Femur (tissue), 1 donor: ENCODE measurements at regions not wholly inside any gene's neighbourhood (a gene's known extent, or its start where the extent isn't known, plus 50 kb on each side); places are given as distances from the start of the nearest gene placed in this dataset.

Source experiments
- DNase-seq: peaks from one replicate; pipeline ENCODE4 v3.0.0-alpha.2; 2017

DNA sequence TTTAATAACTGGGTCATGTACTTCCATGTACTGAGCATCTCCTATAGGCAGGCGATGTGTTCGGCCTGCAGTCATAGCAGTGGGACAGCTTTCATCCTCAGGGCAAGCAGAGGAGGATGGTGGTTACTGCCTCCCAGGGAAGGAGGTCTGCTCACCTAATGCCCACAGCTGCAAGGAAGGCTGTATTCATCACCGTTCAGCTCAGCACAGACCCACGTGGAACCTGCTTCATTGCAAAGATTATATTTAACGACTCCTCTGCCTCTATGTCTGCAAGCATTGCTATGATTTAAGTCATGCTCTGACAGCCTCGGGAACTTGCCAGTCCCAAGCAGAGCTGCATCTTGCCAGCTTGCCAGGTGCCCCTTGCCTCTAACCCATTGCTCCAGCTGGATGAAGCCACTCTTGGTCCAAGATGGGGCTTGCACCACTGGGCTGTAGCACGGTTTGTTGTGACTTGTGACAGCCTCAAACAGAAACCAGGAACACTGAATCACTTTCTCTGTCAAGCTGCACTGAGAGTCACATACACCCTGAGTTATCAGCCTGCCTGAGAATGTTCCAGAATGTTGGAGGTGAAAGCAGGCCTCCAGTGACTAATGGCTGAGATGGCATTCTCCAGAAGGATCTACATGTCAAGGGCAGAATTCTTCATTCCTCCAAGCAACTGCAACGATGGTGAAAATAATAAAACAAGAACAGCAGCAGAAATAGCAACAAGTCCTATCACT, 651.1 kb upstream of the ID2 start:
- no peak for DNase-seq

- no peak for DNase-seq
Measured at GRCh38 chr2:8031370-8031769, 650.5 kb upstream of the ID2 start.

- DNase-seq = no peak
Measured at GRCh38 chr2:8033546-8034096, 648.2 kb upstream of the ID2 start.

DNA sequence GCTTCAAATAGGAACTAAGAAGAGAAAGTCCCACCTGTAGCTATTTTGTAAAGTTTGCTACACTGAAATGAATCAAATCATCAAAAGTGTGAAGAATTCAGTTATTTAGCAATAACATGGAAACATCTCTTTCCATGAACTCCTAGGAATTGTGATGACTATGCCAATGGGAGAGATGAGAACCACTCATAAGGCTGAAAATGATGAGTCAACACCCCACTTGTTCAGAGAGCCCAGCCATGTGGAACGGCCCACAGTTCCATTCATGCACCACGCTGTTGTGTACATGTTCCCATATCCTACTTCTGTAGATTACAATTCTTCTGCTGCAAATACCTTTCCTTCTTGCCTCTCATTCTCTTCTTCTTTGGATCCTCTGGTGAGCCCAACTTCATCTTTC, 645.5 kb upstream of the ID2 start:
- no peak for DNase-seq

DNA sequence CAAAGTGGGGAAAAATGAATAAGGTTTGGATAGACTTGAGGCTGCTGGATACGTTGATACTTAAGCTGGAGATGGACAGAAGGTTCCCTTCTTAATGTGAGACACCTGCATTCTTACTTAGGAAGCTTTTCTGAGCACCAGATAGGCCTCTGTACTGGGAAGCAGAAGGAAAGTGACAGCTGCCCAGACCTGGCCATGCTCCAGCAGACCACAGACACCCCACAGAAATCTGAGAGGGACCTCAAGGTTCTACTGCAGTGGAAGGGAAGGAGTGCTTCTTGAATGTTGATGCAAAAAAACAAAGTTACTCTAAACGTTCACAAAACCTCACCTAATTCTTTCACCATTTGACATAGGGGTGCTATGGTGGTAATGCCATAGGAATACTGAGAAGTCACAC, 642.1 kb upstream of the ID2 start:
- DNase-seq = no peak

- DNase-seq = no peak
Measured at GRCh38 chr2:8043295-8043694, 638.6 kb upstream of the ID2 start.

- no peak for DNase-seq
Measured at GRCh38 chr2:8044046-8044594, 637.7 kb upstream of the ID2 start.

DNA sequence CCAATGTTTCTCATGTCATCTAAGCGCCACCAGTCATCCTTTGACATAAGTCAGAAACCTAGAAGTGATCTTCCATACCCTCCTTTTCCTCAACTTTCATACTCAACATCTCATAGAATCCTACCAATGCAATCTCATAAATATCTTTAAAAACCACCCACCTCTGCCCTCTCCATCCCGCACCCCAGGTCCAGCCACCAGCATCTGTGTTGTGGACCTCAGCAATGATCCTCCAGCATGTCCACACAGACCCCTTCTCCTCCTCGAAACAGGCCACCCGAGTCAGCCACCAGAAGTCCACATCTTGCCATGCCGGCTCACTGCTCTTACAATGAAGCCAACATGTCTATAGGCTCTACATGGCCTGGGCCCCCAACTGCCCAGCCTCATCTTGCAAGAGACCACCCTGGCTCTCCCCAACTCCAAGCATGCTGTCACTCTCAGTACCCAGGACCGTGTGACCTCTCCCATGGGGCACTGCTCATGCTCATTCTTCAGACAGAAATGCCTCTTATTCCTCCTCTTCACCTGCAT, 636.7 kb upstream of the ID2 start:
- no peak for DNase-seq

GRCh38 chr2:8046849-8047248, 635.0 kb upstream of the ID2 start:
- no peak for DNase-seq

DNA sequence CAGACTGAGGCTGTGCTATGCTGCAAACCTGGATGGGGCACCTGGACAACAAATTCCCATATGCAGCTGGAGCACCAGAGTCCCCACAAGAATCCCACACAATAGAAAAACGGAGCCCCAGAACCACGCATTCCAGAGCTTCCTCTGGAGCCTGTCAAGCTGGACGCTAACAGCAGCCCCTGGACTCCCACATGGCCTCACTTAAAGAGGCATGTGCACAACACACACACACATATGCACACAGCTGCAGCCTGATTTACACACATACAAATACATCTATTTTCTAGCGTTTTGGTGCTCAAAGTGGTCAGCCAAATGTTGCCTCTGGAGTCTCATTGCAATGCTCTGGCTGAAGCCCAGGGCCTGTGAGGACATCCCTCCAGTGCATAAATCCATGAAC, 632.7 kb upstream of the ID2 start:
- DNase-seq = peak; percentile 75

- DNase-seq = no peak
Measured at GRCh38 chr2:8049851-8050571, 631.8 kb upstream of the ID2 start.

GRCh38 chr2:8053216-8053615, 628.6 kb upstream of the ID2 start:
- DNase-seq = no peak

GRCh38 chr2:8054070-8054469, 627.8 kb upstream of the ID2 start:
- no peak for DNase-seq

DNA sequence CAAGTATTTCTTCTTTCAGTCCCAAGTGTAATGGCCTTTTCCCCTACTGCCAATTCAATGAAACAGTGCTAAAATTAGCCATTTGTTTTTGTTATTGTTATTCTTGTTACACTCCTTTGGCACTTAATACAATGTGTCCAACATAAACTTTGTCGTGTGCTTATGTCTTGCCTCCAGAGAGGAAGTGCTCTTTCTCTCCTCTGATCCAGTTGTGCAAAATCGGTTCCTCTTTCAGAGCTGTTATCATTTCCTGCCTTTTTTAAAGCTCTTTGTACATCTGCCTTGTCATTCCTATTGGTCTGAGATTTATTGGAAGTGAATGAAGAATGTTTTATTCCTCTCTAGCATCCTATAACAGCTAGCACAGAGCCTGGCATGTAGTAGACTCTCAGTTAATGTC, 623.2 kb upstream of the ID2 start:
- no peak for DNase-seq

GRCh38 chr2:8059255-8059654, 622.6 kb upstream of the ID2 start:
- DNase-seq = no peak

DNA sequence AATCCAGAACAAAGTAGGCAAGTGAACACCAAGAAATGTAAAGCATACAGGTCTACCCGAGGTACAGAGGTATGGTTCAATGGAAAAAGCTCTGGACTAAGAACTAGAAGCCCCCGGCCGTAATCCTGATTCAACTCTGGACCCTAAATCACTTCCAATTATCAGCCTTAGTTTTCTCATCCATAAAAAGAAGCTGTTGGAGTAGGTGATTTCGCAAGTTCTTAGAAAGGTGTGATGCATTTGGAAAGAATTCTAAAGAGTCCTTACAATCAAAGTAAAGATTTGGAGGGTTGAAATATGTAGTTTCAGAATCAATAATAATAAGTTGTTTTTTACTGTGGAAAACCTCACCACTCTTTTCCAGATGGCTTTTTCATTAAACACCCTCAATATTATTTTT, 622.1 kb upstream of the ID2 start:
- no peak for DNase-seq

DNA sequence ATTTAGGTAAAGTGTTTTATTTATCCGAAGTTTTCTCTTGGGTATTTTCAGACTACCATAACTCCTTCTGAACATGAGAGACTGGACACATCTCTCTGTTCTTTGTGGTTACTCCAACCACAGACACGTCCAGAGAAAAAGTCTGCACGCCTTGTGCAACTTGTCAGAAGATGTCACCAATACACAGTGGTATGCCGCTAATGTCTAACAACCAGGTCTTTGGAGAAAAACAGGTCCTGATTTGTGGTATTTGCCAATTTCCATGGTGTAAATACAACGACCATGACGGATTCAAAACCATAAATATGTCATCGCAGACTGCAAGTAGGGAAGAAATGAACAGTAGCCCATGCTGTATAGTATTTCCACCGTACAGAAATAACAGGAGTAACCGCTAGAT, 620.6 kb upstream of the ID2 start:
- DNase-seq = no peak

DNA sequence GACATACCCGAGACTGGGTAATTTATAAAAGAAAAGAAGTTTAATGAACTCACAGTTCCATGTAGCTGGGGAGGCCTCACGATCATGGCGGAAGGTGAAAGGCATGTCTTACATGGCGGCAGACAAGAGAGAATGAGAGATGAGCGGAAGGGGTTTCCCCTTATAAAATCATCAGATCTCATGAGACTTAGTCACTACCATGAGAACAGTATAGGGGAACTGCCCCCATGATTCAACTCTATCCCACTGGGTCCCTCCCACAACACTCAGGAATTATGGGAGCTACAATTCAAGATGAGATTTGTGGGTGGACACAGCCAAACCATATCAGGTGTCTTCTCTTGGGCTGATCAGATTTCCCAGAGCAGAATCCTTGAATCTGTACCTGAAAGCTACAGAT, 617.3 kb upstream of the ID2 start:
- DNase-seq = no peak

DNA sequence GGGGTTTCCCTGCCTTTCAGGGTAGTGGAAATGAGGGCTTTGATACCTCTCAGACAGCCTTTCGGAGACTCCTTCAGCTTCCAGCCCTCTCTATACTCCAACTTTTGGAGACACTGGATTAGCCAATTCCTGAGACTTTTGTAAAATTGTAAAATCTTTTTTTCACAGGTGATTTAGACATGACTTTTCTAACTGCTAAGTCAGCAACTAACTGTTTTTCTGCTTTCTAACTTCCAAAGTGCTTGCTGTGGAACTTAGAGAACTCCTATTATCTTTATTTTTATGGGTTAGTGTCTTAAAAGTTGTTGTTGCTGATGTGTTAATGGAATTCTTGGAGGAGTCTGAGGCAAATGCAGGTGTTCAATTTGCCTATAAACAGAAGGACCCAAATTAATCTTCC, 616.7 kb upstream of the ID2 start:
- no peak for DNase-seq

DNA sequence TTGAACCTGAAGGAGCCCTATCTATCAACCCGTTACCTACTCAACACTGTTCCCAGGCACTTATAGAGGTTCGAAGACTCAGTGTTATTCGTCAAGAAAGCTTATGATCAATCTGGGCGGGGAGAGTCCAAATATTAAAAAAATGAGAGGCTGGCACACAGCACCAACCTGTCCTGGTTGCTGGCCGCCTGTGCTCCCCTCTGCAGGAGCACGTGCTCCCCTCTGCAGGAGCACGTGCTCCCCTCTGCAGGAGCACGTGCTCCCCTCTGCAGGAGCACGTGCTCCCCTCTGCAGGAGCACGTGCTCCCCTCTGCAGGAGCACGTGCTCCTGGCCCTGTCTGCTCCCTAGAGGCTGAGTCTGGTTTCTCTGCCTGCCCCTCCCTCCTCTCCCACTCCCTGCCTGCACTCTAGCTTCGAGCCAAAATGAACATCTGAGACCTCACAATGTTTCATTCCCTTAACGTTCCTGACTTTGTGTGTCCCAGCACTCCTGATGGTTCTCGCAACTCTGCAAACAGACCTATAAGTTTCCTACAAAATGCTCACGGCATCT, 614.0 kb upstream of the ID2 start:
- DNase-seq = no peak

DNA sequence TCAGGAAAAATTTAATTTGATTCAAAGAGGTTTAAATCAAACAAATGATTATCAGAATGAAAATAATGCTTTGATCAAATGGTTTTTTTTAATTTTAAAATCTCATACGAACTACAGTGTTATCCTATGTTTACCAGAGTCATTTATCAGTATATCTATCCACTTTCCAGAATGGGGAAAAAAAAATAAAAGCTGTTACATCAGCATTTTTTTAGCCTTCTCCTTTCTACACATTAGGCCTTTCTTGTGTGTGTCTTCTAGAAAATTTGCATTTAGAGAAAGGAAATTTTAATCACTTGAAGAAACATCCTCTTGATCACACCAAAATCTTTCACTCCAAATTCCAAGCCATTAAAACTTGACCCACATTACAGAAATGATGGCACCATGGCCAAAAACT, 608.9 kb upstream of the ID2 start:
- DNase-seq = no peak

DNA sequence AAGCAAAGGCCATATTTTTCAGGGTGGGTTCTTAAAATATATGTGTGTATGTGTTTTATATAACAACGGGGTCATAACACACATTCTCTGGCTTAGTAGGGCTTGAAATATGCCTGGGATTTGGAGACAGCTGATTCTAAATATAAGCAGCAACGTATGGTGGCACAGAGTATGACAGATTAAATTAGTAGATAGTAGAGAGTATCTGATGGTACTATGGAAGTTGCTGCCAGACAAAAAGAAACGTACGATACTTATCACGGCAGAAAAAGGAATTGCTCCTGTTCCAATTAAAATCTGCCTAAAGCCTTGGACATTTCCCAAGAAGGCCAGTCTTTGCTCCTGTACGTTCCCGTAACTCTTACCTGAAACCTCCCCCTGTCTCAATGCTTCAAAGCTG, 607.9 kb upstream of the ID2 start:
- no peak for DNase-seq
